Pancreas (tissue), 10 donors: ENCODE measurements at regions not wholly inside any gene's neighbourhood (a gene's known extent, or its start where the extent isn't known, plus 50 kb on each side); places are given as distances from the start of the nearest gene placed in this dataset.
A peak's percentile ranks its signal among the peaks of the same experiment; 100 is the strongest.

Source experiments
- ATAC-seq, 4 donors: fragments of 200-7000 bp; cut with Tn5 transposase; one replicate each; pipeline versions ENCODE4 v1.8.0 to v1.9.1; 2020; ENCODE audit warnings: mild to moderate bottlenecking in 4 of 4, moderate library complexity in 4 of 4
- DNase-seq, 6 donors: peaks; one replicate each; pipeline ENCODE4 v3.0.0-alpha.2; 2020
- FAIRE-seq: peaks from 2 replicates; lab custom pipeline; 2012; peaks lifted over from hg19 to GRCh38; lab: Jason Lieb, UNC
- H3K27ac ChIP-seq, 4 donors: fragments of 200-600 bp; sonication (generic); 1 replicate in 3 of 4; 2 replicates in 1 of 4; pipeline versions ENCODE4 v1.5.0 to v1.8.0; 2020
- H3K27me3 ChIP-seq, 4 donors: fragments of 200-600 bp; one replicate each; pipeline ENCODE4 v1.8.0; 2021
- H3K36me3 ChIP-seq, 3 donors: fragments of 200-600 bp; sonication (generic) in 1 of 3; one replicate each; pipeline versions ENCODE4 v1.5.0 to v1.8.0; 2020 to 2021
- H3K4me1 ChIP-seq, 3 donors: fragments of 200-600 bp; one replicate each; pipeline ENCODE4 v1.8.0; 2021
- H3K4me3 ChIP-seq, 4 donors: fragments of 200-600 bp; sonication (generic) in 2 of 4; one replicate each; pipeline versions ENCODE4 v1.5.0 to v1.8.0; 2020 to 2021
- H3K9me3 ChIP-seq, 4 donors: fragments of 200-600 bp; one replicate each; pipeline ENCODE4 v1.8.0; 2021
- CTCF ChIP-seq, 4 donors: fragments of 200-600 bp; sonication (generic) in 3 of 4; IDR thresholded peaks; one replicate each; pipeline versions ENCODE4 v1.5.0 to v1.8.0; 2021; ENCODE audit warnings: antibody characterized with exemption in 4 of 4
- WGBS, 2 donors: extraction: QIAGEN DNeasy Blood & Tissue Kit; methylation state at CpG; one replicate each; pipeline ENCODE4 v1.1.7; 2013; 5-methylcytosine and 5-hydroxymethylcytosine counted together
- intact Hi-C, 3 donors: fragments of 100-400 bp; cut with DNase I; formaldehyde crosslinking; loops; one replicate each; pipeline versions ENCODE4 v1.11.1 to v1.14.2; 2022
- donor health status: healthy with polysubstance abuse.
- donor health status: DM: no; HTN: no; CAD: no; lungs with moderate emphysema.
- donor health status: DM: no; HTN: no; CAD: no.
- donor health status: control.
- donor health status: control.
- donor health status: Bipolar disorder and iron deficiency.
- donor health status: DM: yes; HTN: yes; CAD: no.
- donor health status: DM: no; HTN: no; CAD: no.
- donor health status: DM: no; HTN: no; CAD: no.
- donor health status: DM: yes; HTN: yes; CAD: no.

DNA sequence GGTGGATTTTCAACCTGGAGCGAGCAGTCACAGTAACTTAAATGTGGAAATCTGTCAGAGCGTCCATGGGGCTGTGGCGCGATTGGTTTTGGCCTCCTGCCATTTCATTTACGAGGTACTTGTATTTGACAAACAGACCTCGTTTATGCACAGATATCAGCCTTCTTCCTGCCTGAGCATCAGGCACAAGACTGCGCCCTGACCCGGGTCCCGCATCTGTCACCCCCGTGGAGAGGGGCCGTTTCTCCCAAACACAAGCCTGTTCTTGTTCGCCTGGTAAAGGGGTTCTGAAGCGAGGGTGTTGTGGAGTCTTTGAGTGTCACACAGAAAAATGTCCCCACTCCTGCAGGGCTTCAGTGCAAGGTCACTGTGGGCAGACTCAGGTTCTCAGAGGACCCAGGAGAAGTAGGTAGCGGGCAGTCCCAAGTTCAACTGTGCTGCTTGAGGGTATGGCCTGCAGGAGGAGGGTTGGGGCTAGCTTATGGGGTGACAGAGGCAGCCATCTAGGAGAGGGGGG, 202.3 kb downstream of the URI1 start:
- Histone ChIP-seq H3K36me3 (no peaks in the 10 kb centered on the region), H3K27ac (no peak overlapping the region), H3K9me3 (no peaks in the 10 kb centered on the region), H3K4me1 (no peaks in the 10 kb centered on the region), H3K4me3 (no peak overlapping the region), H3K27me3 (peaks cover 0 to 4% (median 0%) of the 10 kb centered on the region in 4 donors)
- intact Hi-C loops, result no loop called here
- 60 to 65% methylated on average over 14 of the region's 14 CpGs for WGBS, 2 donors
- FAIRE-seq (no peak), DNase-seq (no peak), ATAC-seq (no peak)
- TF ChIP-seq CTCF (IDR thresholded peaks at IDR 0.05), result no peak

DNA sequence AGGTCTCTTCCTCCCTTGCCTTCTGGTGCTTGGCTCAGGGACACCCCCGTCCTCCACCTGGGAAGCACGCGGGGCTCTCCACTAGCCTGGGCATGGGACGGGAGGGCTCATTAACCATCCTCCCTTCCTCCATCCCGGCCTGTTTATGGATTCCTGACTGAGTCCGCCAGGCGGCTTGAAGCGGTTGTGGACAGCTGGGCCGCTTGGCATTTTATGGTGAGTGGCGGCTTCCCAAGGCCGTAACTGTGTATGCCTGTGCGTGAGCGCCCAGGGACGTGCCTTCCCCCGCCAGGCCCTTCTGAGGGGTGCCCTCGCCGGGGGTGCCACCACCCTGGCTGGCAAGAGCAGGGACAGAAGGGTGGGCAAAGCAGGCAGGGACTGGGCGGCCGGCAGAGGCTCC, 202.8 kb downstream of the URI1 start:
- ATAC-seq (no peak), FAIRE-seq (no peak)
- WGBS, 2 donors, result 69 to 78% methylated on average over 19 of the region's 19 CpGs

DNA sequence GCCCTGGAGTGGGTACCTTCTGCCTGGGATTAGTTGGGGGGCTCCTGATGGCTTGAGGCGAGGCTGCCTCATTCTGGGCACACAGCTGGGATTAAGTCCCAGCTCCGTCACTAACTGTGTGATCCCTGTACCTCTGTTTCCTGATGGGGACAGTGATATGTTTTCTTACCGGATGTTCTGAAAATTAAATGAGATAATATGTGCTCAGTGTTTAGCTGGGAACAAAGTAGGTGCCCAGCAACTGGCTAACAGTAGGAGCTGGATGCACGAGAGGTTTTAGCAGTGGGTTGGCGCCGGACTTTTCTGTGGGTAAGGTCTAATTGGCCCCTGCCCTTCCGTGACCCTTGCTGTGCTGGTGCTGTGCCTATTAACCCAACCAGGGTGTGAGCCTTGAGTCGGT, 203.4 kb downstream of the URI1 start:
- Histone ChIP-seq H3K27me3 (peaks cover 0 to 4% (median 0%) of the 10 kb centered on the region in 4 donors), H3K4me1 (no peaks in the 10 kb centered on the region), H3K4me3 (no peak overlapping the region), H3K27ac (no peak overlapping the region), H3K36me3 (no peaks in the 10 kb centered on the region), H3K9me3 (no peaks in the 10 kb centered on the region)
- TF ChIP-seq CTCF (IDR thresholded peaks at IDR 0.05), result no peak
- intact Hi-C loops, result no loop called here
- DNase-seq (no peak), ATAC-seq (no peak), FAIRE-seq (no peak)
- WGBS, 2 donors, result 68 to 75% methylated on average over 8 of the region's 8 CpGs

More for the DNA sequence above, 202.8 kb downstream of the URI1 start:
- Histone ChIP-seq H3K9me3 (no peaks in the 10 kb centered on the region), H3K4me1 (no peaks in the 10 kb centered on the region), H3K27ac (no peak overlapping the region), H3K36me3 (no peaks in the 10 kb centered on the region), H3K4me3 (no peak overlapping the region), H3K27me3 (peaks cover 0 to 4% (median 0%) of the 10 kb centered on the region in 4 donors)
- no peak for DNase-seq
- intact Hi-C loops, result no loop called here
- no peak for TF ChIP-seq CTCF (IDR thresholded peaks at IDR 0.05)

DNA sequence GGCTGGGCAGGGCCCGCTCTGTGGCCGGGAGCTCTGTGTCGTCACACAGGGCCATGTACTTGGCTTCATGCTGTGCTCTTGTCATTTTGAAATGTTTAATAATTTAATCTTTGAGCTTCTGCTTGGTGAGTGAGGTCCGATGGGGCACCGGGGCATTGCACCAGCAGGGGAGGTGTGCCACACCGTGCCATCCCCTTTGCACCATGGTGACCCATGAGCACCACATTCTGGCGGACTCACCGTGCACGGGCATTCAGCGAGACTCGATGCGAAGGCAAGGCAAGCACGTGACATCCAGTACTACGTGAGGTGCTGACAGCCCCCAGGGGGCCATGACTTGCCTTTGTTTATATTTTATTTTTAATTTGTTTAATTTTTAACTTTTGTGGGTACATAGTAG, 204.3 kb downstream of the URI1 start:
- H3K27me3 ChIP-seq, result peaks cover 0 to 4% (median 0%) of the 10 kb centered on the region in 4 donors
- no peaks in the 10 kb centered on the region for H3K36me3 ChIP-seq
- TF ChIP-seq CTCF (IDR thresholded peaks at IDR 0.05), result no peak
- no peaks in the 10 kb centered on the region for H3K4me1 ChIP-seq
- FAIRE-seq (no peak), ATAC-seq (no peak), DNase-seq (no peak)
- 75 to 82% methylated on average over 14 of the region's 14 CpGs for WGBS, 2 donors
- H3K27ac ChIP-seq, result no peak overlapping the region
- H3K4me3 ChIP-seq, result no peak overlapping the region
- H3K9me3 ChIP-seq, result no peaks in the 10 kb centered on the region
- intact Hi-C loops, result no loop called here

- ATAC-seq, result peak in 1 of 4 donors; percentile 36
- no peak for FAIRE-seq
- no peak for TF ChIP-seq CTCF (IDR thresholded peaks at IDR 0.05)
- intact Hi-C loops, result no loop called here
- H3K27ac ChIP-seq, result no peak overlapping the region
- H3K9me3 ChIP-seq, result no peaks in the 10 kb centered on the region
- H3K27me3 ChIP-seq, result peaks cover 0 to 4% (median 0%) of the 10 kb centered on the region in 4 donors
- no peak for DNase-seq
- H3K36me3 ChIP-seq, result no peaks in the 10 kb centered on the region
- H3K4me3 ChIP-seq, result no peak overlapping the region
- no peaks in the 10 kb centered on the region for H3K4me1 ChIP-seq
- WGBS, 2 donors, result 61 to 77% methylated on average over 11 to 13 of the region's 13 CpGs
Measured at GRCh38 chr19:30148039-30148790, 206.2 kb downstream of the URI1 start.
